SU-DHL-6 (cell line): ENCODE measurements at regions not wholly inside any gene's neighbourhood (a gene's known extent, or its start where the extent isn't known, plus 50 kb on each side); places are given as distances from the start of the nearest gene placed in this dataset.

Experiments
- CTCF ChIP-seq: fragments of 200-600 bp; sonication (generic); IDR thresholded peaks from one replicate; pipeline ENCODE4 v1.5.1; 2017; ENCODE audit warnings: antibody characterized with exemption, mild to moderate bottlenecking, low read length, moderate library complexity; ENCODE audit not compliant: insufficient read depth, poor library complexity, severe bottlenecking
- EZH2phosphoT487 ChIP-seq: fragments of 200-600 bp; sonication (generic), shearing (Covaris generic); conservative IDR thresholded peaks from 2 replicates; pipeline ENCODE4 v1.6.1; 2018; ENCODE audit warnings: mild to moderate bottlenecking, antibody characterized with exemption, low read length, moderate library complexity, mixed read lengths

GRCh38 chr15:81962482-81962881 is 83.3 kb downstream of the MEX3B start:
- TF ChIP-seq CTCF (no peak), EZH2phosphoT487 (no peak)
